Stimulated activated naive CD8-positive, alpha-beta T cell treated with anti-CD3 and anti-CD28 coated beads, Interleukin-15, Interleukin-2, amounts not matched to agents 100 ng/mL and 50 ng/mL, for 24 hours (primary cell): ENCODE measurements at regions not wholly inside any gene's neighbourhood (a gene's known extent, or its start where the extent isn't known, plus 50 kb on each side); places are given as distances from the start of the nearest gene placed in this dataset.
A peak's percentile ranks its signal among the peaks of the same experiment; 100 is the strongest.
"Not testable (repeated sequence)": the region's sequence is repeated elsewhere in the genome, so short reads cannot be mapped to it uniquely, and the experiment has no call there.

ENCODE experiments used
- H3K27ac Mint-ChIP-seq: one replicate; pipeline ENCODE4 v1.8.0; 2021; ENCODE audit warnings: mild to moderate bottlenecking, mixed read lengths
- H3K27me3 Mint-ChIP-seq: one replicate; pipeline ENCODE4 v1.8.0; 2021; ENCODE audit warnings: mixed read lengths
- H3K36me3 Mint-ChIP-seq: one replicate; pipeline ENCODE4 v1.8.0; 2021; ENCODE audit warnings: low read depth, mixed read lengths
- H3K4me1 Mint-ChIP-seq: one replicate; pipeline ENCODE4 v1.8.0; 2021; ENCODE audit warnings: low read depth, mixed read lengths
- H3K4me3 Mint-ChIP-seq: one replicate; pipeline ENCODE4 v1.8.0; 2021; ENCODE audit warnings: mild to moderate bottlenecking, mixed read lengths
- H3K9me3 Mint-ChIP-seq: one replicate; pipeline ENCODE4 v1.8.0; 2021; ENCODE audit warnings: mixed read lengths

- not testable (repeated sequence) for H3K4me3 Mint-ChIP-seq, H3K9me3 Mint-ChIP-seq, H3K36me3 Mint-ChIP-seq, H3K4me1 Mint-ChIP-seq, H3K27me3 Mint-ChIP-seq, H3K27ac Mint-ChIP-seq
Observed at GRCh38 chr17:27104605-27105221, 189.2 kb upstream of the WSB1 start.

- H3K4me3 Mint-ChIP-seq, result no peak overlapping the region
- H3K27ac Mint-ChIP-seq, result no peak overlapping the region
- H3K4me1 Mint-ChIP-seq, result no peaks in the 10 kb centered on the region
- H3K36me3 Mint-ChIP-seq, result no peaks in the 10 kb centered on the region
- peaks cover 4% of the 10 kb centered on the region for H3K27me3 Mint-ChIP-seq
- no peaks in the 10 kb centered on the region for H3K9me3 Mint-ChIP-seq
Observed at GRCh38 chr17:27105636-27106035, 188.3 kb upstream of the WSB1 start.

- Mint-ChIP-seq H3K4me1 (no peaks in the 10 kb centered on the region), H3K9me3 (no peaks in the 10 kb centered on the region), H3K4me3 (no peak overlapping the region), H3K36me3 (no peaks in the 10 kb centered on the region), H3K27me3 (peaks cover 6% of the 10 kb centered on the region), H3K27ac (no peak overlapping the region)
Observed at GRCh38 chr17:27106347-27106981, 187.4 kb upstream of the WSB1 start.

GRCh38 chr17:27106982-27107360, 186.9 kb upstream of the WSB1 start:
- H3K4me3 Mint-ChIP-seq, result no peak overlapping the region
- no peaks in the 10 kb centered on the region for H3K4me1 Mint-ChIP-seq
- H3K9me3 Mint-ChIP-seq, result no peaks in the 10 kb centered on the region
- no peak overlapping the region for H3K27ac Mint-ChIP-seq
- no peaks in the 10 kb centered on the region for H3K36me3 Mint-ChIP-seq
- peaks cover 11% of the 10 kb centered on the region for H3K27me3 Mint-ChIP-seq

- not testable (repeated sequence) for H3K36me3 Mint-ChIP-seq, H3K27ac Mint-ChIP-seq, H3K9me3 Mint-ChIP-seq, H3K4me3 Mint-ChIP-seq, H3K4me1 Mint-ChIP-seq
- H3K27me3 Mint-ChIP-seq, result peaks cover 12% of the 10 kb centered on the region
Observed at GRCh38 chr17:27107386-27108328, 186.3 kb upstream of the WSB1 start.

GRCh38 chr17:27109346-27109745, 184.6 kb upstream of the WSB1 start:
- Mint-ChIP-seq H3K36me3 (no peaks in the 10 kb centered on the region), H3K27ac (no peak overlapping the region), H3K9me3 (no peaks in the 10 kb centered on the region), H3K4me3 (no peak overlapping the region), H3K4me1 (no peaks in the 10 kb centered on the region), H3K27me3 (peaks cover 12% of the 10 kb centered on the region)

- H3K9me3 Mint-ChIP-seq, result no peaks in the 10 kb centered on the region
- H3K27ac Mint-ChIP-seq, result no peak overlapping the region
- no peak overlapping the region for H3K4me3 Mint-ChIP-seq
- no peaks in the 10 kb centered on the region for H3K27me3 Mint-ChIP-seq
- H3K36me3 Mint-ChIP-seq, result no peaks in the 10 kb centered on the region
- no peaks in the 10 kb centered on the region for H3K4me1 Mint-ChIP-seq
Observed at GRCh38 chr17:27153005-27153404, 140.9 kb upstream of the WSB1 start.

- Mint-ChIP-seq H3K9me3 (no peaks in the 10 kb centered on the region), H3K4me1 (no peaks in the 10 kb centered on the region), H3K4me3 (no peak overlapping the region), H3K27me3 (no peaks in the 10 kb centered on the region), H3K36me3 (no peaks in the 10 kb centered on the region), H3K27ac (no peak overlapping the region)
Observed at GRCh38 chr17:27155866-27156265, 138.0 kb upstream of the WSB1 start.

- Mint-ChIP-seq H3K4me3 (no peak overlapping the region), H3K27ac (no peak overlapping the region), H3K9me3 (no peaks in the 10 kb centered on the region), H3K36me3 (no peaks in the 10 kb centered on the region), H3K27me3 (no peaks in the 10 kb centered on the region), H3K4me1 (no peaks in the 10 kb centered on the region)
Observed at GRCh38 chr17:27157297-27157696, 136.6 kb upstream of the WSB1 start.

- no peaks in the 10 kb centered on the region for H3K9me3 Mint-ChIP-seq
- no peak overlapping the region for H3K4me3 Mint-ChIP-seq
- no peak overlapping the region for H3K27ac Mint-ChIP-seq
- no peaks in the 10 kb centered on the region for H3K4me1 Mint-ChIP-seq
- no peaks in the 10 kb centered on the region for H3K27me3 Mint-ChIP-seq
- H3K36me3 Mint-ChIP-seq, result no peaks in the 10 kb centered on the region
Observed at GRCh38 chr17:27157898-27158297, 136.0 kb upstream of the WSB1 start.

GRCh38 chr17:27158382-27158781, 135.5 kb upstream of the WSB1 start:
- Mint-ChIP-seq H3K36me3 (no peaks in the 10 kb centered on the region), H3K27me3 (no peaks in the 10 kb centered on the region), H3K4me1 (no peaks in the 10 kb centered on the region), H3K27ac (no peak overlapping the region), H3K9me3 (no peaks in the 10 kb centered on the region), H3K4me3 (no peak overlapping the region)

- peaks cover 7% of the 10 kb centered on the region for H3K9me3 Mint-ChIP-seq
- peaks cover 7% of the 10 kb centered on the region for H3K4me1 Mint-ChIP-seq
- no peaks in the 10 kb centered on the region for H3K27me3 Mint-ChIP-seq
- H3K4me3 Mint-ChIP-seq, result no peak overlapping the region
- no peak overlapping the region for H3K27ac Mint-ChIP-seq
- peaks cover 6% of the 10 kb centered on the region for H3K36me3 Mint-ChIP-seq
Observed at GRCh38 chr17:27180322-27180721, 113.6 kb upstream of the WSB1 start.

GRCh38 chr17:27181379-27181925, 112.5 kb upstream of the WSB1 start:
- not testable (repeated sequence) for H3K36me3 Mint-ChIP-seq

GRCh38 chr17:27181935-27182334, 112.0 kb upstream of the WSB1 start:
- H3K36me3 Mint-ChIP-seq, result peaks cover 6% of the 10 kb centered on the region
- no peaks in the 10 kb centered on the region for H3K27me3 Mint-ChIP-seq
- peaks cover 7% of the 10 kb centered on the region for H3K4me1 Mint-ChIP-seq
- no peak overlapping the region for H3K4me3 Mint-ChIP-seq
- no peak overlapping the region for H3K27ac Mint-ChIP-seq
- H3K9me3 Mint-ChIP-seq, result peaks cover 11% of the 10 kb centered on the region

More at GRCh38 chr17:27181379-27181925, 112.5 kb upstream of the WSB1 start:
- H3K4me1 Mint-ChIP-seq, H3K4me3 Mint-ChIP-seq, H3K27me3 Mint-ChIP-seq: not testable (repeated sequence)
- Mint-ChIP-seq H3K27ac (peak overlapping the region; percentile 48), H3K9me3 (peaks cover 11% of the 10 kb centered on the region)

GRCh38 chr17:27197505-27197904, 96.4 kb upstream of the WSB1 start:
- H3K36me3 Mint-ChIP-seq, H3K4me1 Mint-ChIP-seq, H3K4me3 Mint-ChIP-seq, H3K27ac Mint-ChIP-seq, H3K27me3 Mint-ChIP-seq, H3K9me3 Mint-ChIP-seq: not testable (repeated sequence)
